Erythroblast (primary cell): ENCODE measurements at regions not wholly inside any gene's neighbourhood (a gene's known extent, or its start where the extent isn't known, plus 50 kb on each side); places are given as distances from the start of the nearest gene placed in this dataset.

Experiments used
- GATA1 ChIP-seq: IDR thresholded peaks from 2 replicates; pipeline ENCODE4 v1.6.1; 2011; ENCODE audit warnings: low read depth, mild to moderate bottlenecking, control low read depth, low read length, moderate library complexity
- POLR2A ChIP-seq: IDR thresholded peaks from 2 replicates; pipeline ENCODE4 v1.6.1; 2011; ENCODE audit warnings: mild to moderate bottlenecking, low read length

DNA sequence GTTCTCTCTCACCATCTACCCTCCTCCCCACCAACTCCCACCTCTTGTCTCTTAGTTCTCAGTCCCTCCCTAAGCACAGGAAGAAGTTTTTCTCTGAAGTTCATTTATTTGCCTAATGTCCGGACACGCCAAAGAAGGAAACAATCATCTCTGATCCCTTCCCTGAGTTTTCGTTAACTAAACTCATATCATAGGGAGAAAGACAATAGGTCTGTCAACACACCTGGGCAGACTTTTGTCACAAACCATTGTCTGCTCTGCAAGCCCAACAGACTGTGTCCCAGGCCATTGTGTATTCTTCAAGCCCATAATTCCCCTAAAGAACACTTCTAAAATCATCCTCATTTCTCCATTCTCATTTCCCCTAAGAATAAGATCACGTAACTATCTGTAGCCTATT, 691.0 kb upstream of the MBL2 start:
- no peak for TF ChIP-seq POLR2A
- TF ChIP-seq GATA1, result no peak
